Left hindlimb (tissue), 1 donor: ENCODE measurements at regions not wholly inside any gene's neighbourhood (a gene's known extent, or its start where the extent isn't known, plus 50 kb on each side); places are given as distances from the start of the nearest gene placed in this dataset.
"Not testable (repeated sequence)": the region's sequence is repeated elsewhere in the genome, so short reads cannot be mapped to it uniquely, and the experiment has no call there.

Source experiments
- DNase-seq: peaks from one replicate; pipeline ENCODE4 v3.0.0-alpha.2; 2018

- no peak for DNase-seq
Observed at GRCh38 chr10:106378251-106378650, 786.3 kb downstream of the SORCS1 start.

DNA sequence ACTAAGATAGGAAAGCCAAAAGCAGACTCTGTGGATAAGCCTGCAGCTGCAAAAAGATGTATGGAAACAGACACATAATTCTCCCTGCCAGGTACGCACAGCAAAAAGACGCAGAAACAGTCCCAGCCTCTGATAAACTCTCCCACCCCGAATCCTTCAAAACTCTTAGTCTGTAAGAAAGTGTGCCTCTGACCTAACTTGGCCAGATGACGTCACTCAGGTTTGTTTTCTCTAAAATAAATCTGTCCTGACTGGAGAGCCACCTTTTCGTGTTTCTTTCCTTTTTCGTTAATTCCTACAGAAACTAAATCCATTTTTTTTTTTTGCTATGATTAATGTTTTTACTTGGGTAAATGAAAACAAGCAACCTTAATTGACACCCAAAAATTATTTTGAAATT, 793.8 kb downstream of the SORCS1 start:
- no peak for DNase-seq

DNA sequence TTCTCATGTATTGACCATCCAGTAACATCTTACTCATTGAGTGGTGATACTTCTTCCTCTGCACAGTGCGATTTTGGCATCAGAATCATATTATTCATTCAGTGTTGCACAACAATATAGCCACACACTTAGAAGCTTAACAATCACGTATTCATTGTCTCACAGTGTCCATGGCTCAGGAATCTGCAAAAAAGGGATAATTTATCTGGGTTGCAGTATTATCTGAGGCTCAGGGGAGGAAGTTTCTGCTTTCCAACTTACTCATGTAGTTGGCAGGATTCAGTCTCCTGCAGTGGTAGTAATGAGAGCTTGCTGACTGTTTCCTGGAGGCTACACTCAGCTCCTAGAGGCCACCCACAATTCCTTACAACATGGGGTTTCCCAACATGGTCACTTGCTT, 803.6 kb downstream of the SORCS1 start:
- DNase-seq = no peak

DNA sequence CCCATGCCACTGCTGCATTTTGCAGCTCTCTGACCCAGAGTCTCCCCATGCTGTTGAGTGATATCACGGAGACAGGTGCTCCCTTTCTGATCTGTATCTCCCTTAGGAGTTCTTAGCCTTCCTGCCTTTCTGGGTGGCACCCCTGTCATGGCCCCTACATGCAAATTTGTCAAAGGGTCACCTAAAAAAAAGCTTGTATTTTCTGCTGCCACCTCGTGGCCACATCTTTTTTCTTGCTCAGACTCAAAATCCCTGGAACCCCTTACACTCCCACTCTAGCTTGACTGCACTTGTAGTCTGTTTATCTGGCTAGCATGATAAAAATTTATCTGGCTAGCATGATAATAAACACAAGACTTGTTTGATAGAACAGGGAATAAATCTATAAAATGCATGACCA, 809.1 kb downstream of the SORCS1 start:
- no peak for DNase-seq

DNA sequence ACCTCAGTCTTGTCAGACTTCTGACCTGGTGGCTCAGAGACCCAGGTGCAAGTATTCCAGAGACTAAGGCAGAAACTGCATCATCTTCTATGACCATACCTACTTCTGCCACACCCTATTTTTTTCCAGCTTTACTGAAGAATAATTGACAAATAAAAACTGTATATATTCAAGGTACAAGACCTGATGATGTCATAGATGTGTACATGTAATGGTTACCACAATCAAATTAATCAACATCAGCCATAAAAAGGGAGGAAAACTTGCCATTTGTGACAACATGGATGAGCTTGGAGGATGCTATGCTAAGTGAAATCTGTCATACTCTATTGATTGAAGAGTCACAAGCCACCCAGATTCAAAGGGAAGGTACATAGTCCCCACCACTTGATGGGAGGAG, 815.6 kb downstream of the SORCS1 start:
- no peak for DNase-seq

GRCh38 chr10:106347547-106347946, 817.0 kb downstream of the SORCS1 start:
- no peak for DNase-seq

DNA sequence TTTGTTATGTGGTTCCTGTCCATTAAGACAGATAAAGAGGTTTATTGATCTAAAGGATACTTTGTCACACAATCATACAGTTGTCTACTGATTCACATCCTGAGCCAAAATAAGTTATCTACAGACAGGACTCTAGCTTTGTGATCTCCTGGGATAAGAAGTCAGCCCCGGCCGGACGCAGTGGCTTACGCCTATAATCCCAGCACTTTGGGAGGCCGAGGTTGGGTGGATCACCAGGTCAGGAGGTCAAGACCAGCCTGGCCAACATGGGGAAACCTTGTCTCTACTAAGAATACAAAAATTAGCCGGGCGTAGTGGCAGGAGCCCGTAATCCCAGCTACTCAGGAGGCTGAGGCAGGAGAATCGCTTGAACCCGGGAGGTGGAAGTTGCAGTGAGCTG, 821.0 kb downstream of the SORCS1 start:
- not testable (repeated sequence) for DNase-seq

DNA sequence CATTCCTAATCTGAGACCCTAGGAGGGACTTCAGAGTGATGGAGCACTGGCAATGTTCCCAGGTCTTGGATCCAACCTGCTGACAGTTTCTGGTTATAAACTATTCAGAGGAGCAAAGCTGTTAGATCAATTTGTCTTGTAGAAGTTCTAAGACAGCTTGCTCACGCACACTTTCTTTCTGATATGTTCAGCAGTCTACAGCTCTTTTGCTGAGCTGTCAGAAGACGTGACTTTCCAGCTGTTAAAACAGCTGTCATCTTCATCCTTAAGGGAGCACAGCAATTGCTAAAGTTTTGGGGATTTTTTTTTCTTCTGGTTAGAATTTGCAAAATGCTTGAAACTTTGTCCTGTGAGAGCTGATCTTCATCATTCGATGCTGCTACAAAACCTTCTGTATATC, 823.1 kb downstream of the SORCS1 start:
- DNase-seq = no peak

- no peak for DNase-seq
Observed at GRCh38 chr10:106338486-106338885, 826.0 kb downstream of the SORCS1 start.

- DNase-seq = no peak
Observed at GRCh38 chr10:106336874-106337273, 827.6 kb downstream of the SORCS1 start.

GRCh38 chr10:106327747-106328146, 836.8 kb downstream of the SORCS1 start:
- no peak for DNase-seq

DNA sequence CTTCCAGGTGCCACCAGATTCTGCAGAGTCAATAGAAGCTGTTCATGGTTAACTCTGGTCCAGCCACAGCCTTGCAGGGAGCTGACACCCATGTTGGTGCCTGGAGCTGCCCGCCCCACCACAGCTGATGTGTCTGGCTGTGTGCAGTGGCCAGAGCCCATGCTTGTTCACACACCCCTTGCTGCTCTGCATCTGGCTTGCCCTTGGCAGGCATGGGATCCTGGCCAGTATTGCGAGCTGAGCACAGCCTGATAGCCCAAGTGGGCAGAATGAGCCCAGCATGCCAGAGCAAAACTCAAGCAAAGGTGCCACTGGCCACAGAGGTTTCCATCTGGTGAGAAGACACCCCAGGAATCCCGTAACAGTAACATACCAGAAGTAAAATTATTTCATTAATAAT, 843.6 kb downstream of the SORCS1 start:
- DNase-seq = no peak

DNA sequence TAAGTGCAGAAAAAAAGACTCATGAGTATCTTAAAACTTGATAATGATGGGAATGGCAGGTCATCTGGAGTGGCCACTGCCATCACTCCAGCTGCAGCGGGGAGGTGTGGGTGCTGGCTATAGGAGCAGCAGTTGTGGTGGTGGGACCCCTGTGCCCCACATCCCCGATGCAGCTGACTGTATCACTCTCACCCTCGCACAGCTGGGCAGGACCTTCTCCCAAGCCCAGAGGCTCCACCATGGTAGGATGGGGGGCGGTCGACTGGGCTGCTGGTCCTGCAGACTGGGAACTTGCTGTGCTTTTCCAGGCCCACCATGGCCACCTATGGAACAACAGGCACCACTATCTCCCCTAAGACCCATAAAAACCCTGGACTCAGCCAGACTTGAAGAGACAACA, 844.4 kb downstream of the SORCS1 start:
- no peak for DNase-seq

GRCh38 chr10:106317554-106317953, 847.0 kb downstream of the SORCS1 start:
- DNase-seq = no peak

DNA sequence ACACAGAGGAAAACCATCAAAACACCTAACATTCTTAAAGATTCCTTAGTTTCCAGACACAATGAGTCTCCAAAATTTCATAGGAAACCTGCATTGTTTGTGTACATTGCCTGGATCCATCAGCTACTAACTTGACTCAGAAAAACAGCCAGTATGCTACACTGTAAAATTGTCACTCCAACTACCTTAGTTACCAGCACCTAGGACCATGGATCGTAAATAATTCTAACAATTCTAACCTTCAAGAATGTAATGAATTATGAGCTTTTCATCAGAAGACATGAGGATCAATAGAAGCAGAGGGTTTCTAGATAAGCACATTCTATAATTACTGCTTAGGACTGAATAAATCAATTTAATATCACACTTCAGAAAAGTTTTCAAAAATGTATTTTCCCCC, 851.5 kb downstream of the SORCS1 start:
- DNase-seq = no peak

DNA sequence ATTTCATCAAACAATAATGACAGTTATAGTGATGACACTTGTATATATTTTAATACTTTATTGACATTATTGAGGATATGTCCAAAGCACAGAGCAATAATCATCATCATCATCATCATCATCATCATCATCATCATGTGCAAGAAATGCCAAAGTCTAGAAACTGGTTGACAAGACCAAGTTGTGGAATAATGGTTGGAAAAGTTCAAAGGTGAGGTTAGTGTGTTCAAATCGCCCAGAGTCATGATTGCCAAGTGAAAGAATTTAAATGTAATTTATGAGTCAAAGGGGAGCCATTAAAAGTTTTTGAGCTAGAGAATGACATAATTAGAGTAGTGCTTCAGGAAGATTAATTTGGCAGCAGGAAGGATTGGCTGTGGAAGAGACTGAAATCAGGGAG, 852.4 kb downstream of the SORCS1 start:
- no peak for DNase-seq

DNA sequence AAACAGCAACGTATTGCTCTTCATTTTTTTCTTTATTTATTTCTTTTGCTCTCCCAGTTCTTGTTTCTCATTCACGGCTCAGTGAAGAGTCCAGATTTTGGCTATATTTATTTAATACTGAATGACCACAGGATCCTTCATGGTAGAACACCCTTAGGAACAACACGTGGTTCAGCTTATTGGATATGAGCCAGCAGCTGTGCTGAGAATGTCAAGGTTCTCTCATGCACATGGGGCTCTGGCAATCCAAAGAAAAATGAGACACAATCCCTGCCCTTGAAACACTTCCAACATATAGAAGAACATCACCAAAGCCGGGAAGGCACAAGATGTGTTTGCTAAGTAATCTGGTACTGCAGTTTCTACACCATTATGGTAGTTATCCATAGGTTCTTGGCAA, 852.9 kb downstream of the SORCS1 start:
- peak; percentile 24 for DNase-seq

GRCh38 chr10:106310596-106310995, 853.9 kb downstream of the SORCS1 start:
- DNase-seq = no peak

GRCh38 chr10:106309376-106309775, 855.1 kb downstream of the SORCS1 start:
- DNase-seq = no peak

GRCh38 chr10:106308284-106308683, 856.2 kb downstream of the SORCS1 start:
- no peak for DNase-seq

DNA sequence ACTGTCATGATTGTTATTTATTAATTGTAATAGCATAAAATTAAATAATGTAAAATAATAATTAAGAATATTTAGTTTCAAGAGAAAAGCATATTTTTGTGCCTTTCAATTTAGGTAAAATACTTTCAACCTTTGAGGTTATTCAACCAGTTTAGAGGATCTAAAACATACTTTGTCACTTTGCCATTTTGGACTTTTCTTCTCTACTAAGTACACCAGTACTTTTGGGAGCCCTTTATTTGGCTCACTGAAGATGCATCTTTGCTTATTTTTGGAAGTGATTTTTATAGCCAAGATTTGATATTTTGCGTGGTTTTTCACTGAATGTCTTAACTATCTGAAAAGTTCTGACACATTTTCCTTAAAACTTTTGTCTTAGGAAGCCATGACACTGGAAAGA, 860.5 kb downstream of the SORCS1 start:
- no peak for DNase-seq

GRCh38 chr10:106302961-106303360, 861.5 kb downstream of the SORCS1 start:
- DNase-seq = no peak

DNA sequence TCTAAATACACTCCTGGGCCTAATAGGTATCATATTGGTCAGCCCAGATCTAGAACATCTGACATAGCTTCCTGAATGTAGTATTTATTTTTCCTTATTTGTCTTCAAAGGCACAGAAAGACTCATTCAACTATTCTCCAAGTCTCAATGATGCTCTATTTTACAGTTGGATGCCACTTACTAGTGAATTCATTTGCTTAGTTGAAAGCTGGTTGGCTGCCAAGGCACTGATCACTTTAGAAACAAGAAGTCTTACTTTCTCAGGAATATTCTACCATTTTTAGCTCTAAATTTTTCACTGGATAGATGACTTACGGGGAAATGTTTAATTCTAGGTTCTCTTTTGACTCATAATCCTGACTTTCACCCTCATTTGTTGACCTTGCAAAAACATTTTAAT, 863.4 kb downstream of the SORCS1 start:
- DNase-seq = no peak

GRCh38 chr10:106296750-106297392, 867.6 kb downstream of the SORCS1 start:
- DNase-seq = no peak

- no peak for DNase-seq
Observed at GRCh38 chr10:106284802-106285587, 879.5 kb downstream of the SORCS1 start.
